T-cell (primary cell): ENCODE measurements at regions not wholly inside any gene's neighbourhood (a gene's known extent, or its start where the extent isn't known, plus 50 kb on each side); places are given as distances from the start of the nearest gene placed in this dataset.

ENCODE experiments used
- ATAC-seq, 4 experiments: fragments of 200-7000 bp in 3 of 4; fragments of 150-1000 bp in 1 of 4; cut with Tn5 transposase; replicated peaks in 1 of 4; 1 replicate in 3 of 4; 2 replicates in 1 of 4; pipeline ENCODE4 v1.10.0; 2021; ENCODE audit warnings: moderate library complexity in 3 of 4, mild to moderate bottlenecking in 2 of 4, moderate number of reproducible peaks in 1 of 4
- CTCF ChIA-PET, 2 donors: fragments of 300-600 bp; sonication (Branson Sonifier 250); formaldehyde crosslinking; loops; one replicate each; lab custom pipeline; 2022; ENCODE audit warnings: antibody characterized with exemption in 2 of 2; lab: Charles Lee
- POLR2A ChIA-PET, 2 donors: fragments of 300-600 bp; sonication (Branson Sonifier 250); formaldehyde crosslinking; loops; one replicate each; lab custom pipeline; 2022; ENCODE audit warnings: antibody characterized with exemption in 2 of 2; lab: Charles Lee
- DNase-seq, 35 experiments: peaks; one replicate each; pipeline versions ENCODE4 v3.0.0 to v3.0.0-alpha.2; 2013 to 2023
- H3K27ac ChIP-seq: one replicate; pipeline ENCODE4 v1.5.1; 2013; ENCODE audit warnings: low read length
- H3K27me3 ChIP-seq, 2 experiments: replicated peaks in 1 of 2; 1 replicate in 1 of 2; 2 replicates in 1 of 2; pipeline versions ENCODE4 v1.6.1 to v1.7.0; 2013; ENCODE audit warnings: low read length in 1 of 2, mixed read lengths in 1 of 2; ENCODE audit not compliant: control insufficient read depth in 2 of 2, insufficient read depth in 2 of 2; ENCODE audit errors: extremely low read depth in 1 of 2
- H3K36me3 ChIP-seq, 2 donors: 1 replicate in 1 of 2; 2 replicates in 1 of 2; pipeline versions ENCODE4 v1.6.1 to v1.7.0; 2013; ENCODE audit warnings: low read length in 1 of 2; ENCODE audit not compliant: control insufficient read depth in 2 of 2, insufficient read depth in 1 of 2; ENCODE audit errors: extremely low read depth in 1 of 2
- H3K4me1 ChIP-seq, 2 experiments: 1 replicate in 1 of 2; 2 replicates in 1 of 2; pipeline versions ENCODE4 v1.6.1 to v1.7.0; 2013; ENCODE audit warnings: low read length in 2 of 2, mixed read lengths in 1 of 2; ENCODE audit not compliant: insufficient read depth in 2 of 2, control insufficient read depth in 1 of 2; ENCODE audit errors: extremely low read depth in 1 of 2
- H3K4me3 ChIP-seq, 2 donors: 1 replicate in 1 of 2; 2 replicates in 1 of 2; pipeline versions ENCODE4 v1.5.1 to v1.7.0; 2013; ENCODE audit warnings: mild to moderate bottlenecking in 2 of 2, low read length in 1 of 2, moderate library complexity in 1 of 2; ENCODE audit not compliant: control insufficient read depth in 1 of 2; ENCODE audit errors: extremely low read depth in 1 of 2
- H3K9me3 ChIP-seq: 2 replicates; pipeline ENCODE4 v1.7.0; 2013
- H3K27ac Mint-ChIP-seq, 2 donors: one replicate each; pipeline ENCODE4 v1.8.0; 2020 to 2021; ENCODE audit warnings: mild to moderate bottlenecking in 2 of 2, mixed read lengths in 2 of 2
- H3K27me3 Mint-ChIP-seq, 2 donors: one replicate each; pipeline ENCODE4 v1.8.0; 2021 to 2022; ENCODE audit warnings: mixed read lengths in 2 of 2
- H3K36me3 Mint-ChIP-seq: one replicate; pipeline ENCODE4 v1.8.0; 2021; ENCODE audit warnings: mixed read lengths
- H3K4me1 Mint-ChIP-seq, 3 donors: one replicate each; pipeline ENCODE4 v1.8.0; 2020 to 2022; ENCODE audit warnings: mixed read lengths in 3 of 3, mild to moderate bottlenecking in 1 of 3
- H3K4me3 Mint-ChIP-seq, 3 donors: one replicate each; pipeline ENCODE4 v1.8.0; 2020 to 2022; ENCODE audit warnings: mild to moderate bottlenecking in 3 of 3, mixed read lengths in 3 of 3, moderate library complexity in 3 of 3
- H3K9me3 Mint-ChIP-seq, 3 donors: one replicate each; pipeline ENCODE4 v1.8.0; 2020 to 2022; ENCODE audit warnings: mixed read lengths in 3 of 3
- WGBS: methylation state at CpG from one replicate; pipeline ENCODE4 v1.1.5; 2013; ENCODE audit warnings: missing lambda C conversion rate; ENCODE audit not compliant: insufficient coverage; 5-methylcytosine and 5-hydroxymethylcytosine counted together

DNA sequence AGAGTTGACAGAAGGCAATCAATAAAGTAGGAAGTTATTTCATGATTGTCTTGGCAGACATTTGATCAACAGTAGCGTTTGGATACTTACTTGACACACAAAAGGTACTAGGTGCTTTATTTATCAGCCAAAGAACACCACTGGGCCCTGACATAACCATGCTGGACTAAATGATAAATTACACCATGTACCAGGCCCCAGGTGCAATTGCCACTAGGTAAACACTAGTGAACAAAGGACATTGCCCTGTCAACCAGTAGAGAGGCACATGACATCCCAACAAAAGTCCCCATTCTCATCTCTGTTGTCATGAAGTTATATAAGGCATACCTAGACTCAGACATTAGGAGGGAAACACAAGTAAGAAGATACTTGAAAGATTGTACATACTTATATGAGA, 747.2 kb downstream of the SATB2 start:
- H3K4me1 ChIP-seq: no peaks in the 10 kb centered on the region
- Mint-ChIP-seq H3K27me3 (no peaks in the 10 kb centered on the region), H3K9me3 (no peaks in the 10 kb centered on the region), H3K4me3 (no peak overlapping the region), H3K4me1 (no peaks in the 10 kb centered on the region), H3K36me3 (no peaks in the 10 kb centered on the region), H3K27ac (no peak overlapping the region)
- CTCF ChIA-PET: no interaction called here
- ATAC-seq (no peak), DNase-seq (no peak)
- WGBS: no CpG with 5 or more reads among the region's 1 CpG
- no peak overlapping the region for H3K27ac ChIP-seq
- no peak overlapping the region for H3K4me3 ChIP-seq
- H3K36me3 ChIP-seq: no peaks in the 10 kb centered on the region
- no peaks in the 10 kb centered on the region for H3K27me3 ChIP-seq
- no peaks in the 10 kb centered on the region for H3K9me3 ChIP-seq
- POLR2A ChIA-PET: no interaction called here

DNA sequence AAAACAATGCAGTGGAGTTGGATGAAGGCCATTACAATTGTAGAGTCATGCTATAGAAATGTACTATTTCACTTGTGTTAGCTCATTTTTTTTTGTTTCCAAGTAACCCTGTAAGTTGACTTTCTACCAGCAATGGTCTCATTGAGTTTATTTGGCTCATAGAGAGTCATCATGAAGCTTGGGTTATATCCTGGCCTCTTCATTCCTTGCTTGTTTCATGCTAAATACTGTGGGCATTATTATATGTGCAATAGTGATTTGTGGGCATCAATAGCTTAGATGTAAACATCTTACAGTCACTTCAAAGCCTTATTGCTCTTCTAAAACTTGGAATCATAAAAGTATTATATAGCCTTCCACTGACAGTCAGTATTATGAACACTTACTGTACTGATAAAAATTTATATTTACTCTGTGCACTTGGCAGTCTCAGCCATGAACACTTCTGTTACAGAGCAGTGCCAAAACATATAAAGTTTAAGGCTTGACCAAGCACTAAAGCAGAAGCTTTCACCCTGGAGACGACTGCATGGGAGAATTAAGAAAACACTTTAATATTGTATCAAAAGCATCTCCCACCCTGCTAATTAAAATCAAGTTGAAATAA, 751.2 kb downstream of the SATB2 start:
- Mint-ChIP-seq H3K27me3 (no peaks in the 10 kb centered on the region), H3K4me1 (no peaks in the 10 kb centered on the region), H3K9me3 (no peaks in the 10 kb centered on the region), H3K27ac (no peak overlapping the region), H3K36me3 (no peaks in the 10 kb centered on the region), H3K4me3 (no peak overlapping the region)
- H3K27ac ChIP-seq: no peak overlapping the region
- ATAC-seq (no peak), DNase-seq (no peak)
- POLR2A ChIA-PET: no interaction called here
- H3K9me3 ChIP-seq: no peaks in the 10 kb centered on the region
- WGBS: no CpG with 5 or more reads among the region's 1 CpG
- no peaks in the 10 kb centered on the region for H3K36me3 ChIP-seq
- CTCF ChIA-PET: no interaction called here
- no peak overlapping the region for H3K4me3 ChIP-seq
- H3K4me1 ChIP-seq: no peaks in the 10 kb centered on the region
- H3K27me3 ChIP-seq: no peaks in the 10 kb centered on the region

DNA sequence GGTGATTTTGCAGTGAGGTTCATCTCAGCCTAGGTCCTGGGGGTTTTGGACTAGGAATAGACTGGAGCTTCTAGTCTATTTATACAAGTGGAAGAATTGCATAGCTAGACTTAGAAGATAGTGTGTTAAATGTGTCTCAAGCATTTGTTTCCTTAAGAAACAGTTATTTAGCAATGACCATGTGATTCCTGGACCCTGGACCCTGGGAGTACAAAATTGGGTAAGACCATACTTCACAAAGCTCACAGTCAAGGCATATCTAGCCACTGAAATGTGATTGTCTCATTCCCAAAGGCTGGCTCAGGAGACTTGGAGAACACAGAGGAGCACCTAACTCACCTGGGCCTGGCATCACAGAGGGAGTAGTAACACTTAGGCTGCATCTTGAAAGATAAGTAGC, 754.5 kb downstream of the SATB2 start:
- H3K9me3 ChIP-seq: no peaks in the 10 kb centered on the region
- no peak overlapping the region for H3K27ac ChIP-seq
- no peaks in the 10 kb centered on the region for H3K9me3 Mint-ChIP-seq
- ChIA-PET CTCF (no interaction called here), POLR2A (no interaction called here)
- no peak overlapping the region for H3K4me3 Mint-ChIP-seq
- H3K36me3 ChIP-seq: no peaks in the 10 kb centered on the region
- no peak overlapping the region for H3K27ac Mint-ChIP-seq
- no peaks in the 10 kb centered on the region for H3K36me3 Mint-ChIP-seq
- H3K27me3 Mint-ChIP-seq: no peaks in the 10 kb centered on the region
- H3K4me1 Mint-ChIP-seq: no peaks in the 10 kb centered on the region
- no peak for DNase-seq
- H3K27me3 ChIP-seq: no peaks in the 10 kb centered on the region
- H3K4me3 ChIP-seq: no peak overlapping the region
- no peaks in the 10 kb centered on the region for H3K4me1 ChIP-seq
- ATAC-seq: no peak

DNA sequence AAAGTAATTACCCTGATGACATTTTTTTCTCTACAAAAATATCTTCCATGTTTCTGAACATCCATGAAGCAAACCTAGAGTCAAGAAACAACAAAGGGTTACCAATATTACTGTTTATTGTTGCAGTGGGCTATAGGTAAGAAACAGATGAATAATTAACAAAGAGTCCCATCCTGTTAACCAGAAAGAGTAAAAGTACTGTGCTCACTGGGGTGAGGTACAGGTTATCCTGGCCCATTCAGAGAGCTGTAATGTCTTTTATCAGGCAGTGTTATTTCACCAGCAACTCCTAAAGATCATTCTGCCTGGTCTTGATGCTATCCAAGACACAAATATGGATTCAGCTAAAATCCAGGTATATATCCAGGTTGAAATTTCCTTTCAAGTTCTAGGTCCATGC, 754.9 kb downstream of the SATB2 start:
- no peaks in the 10 kb centered on the region for H3K9me3 Mint-ChIP-seq
- H3K36me3 ChIP-seq: no peaks in the 10 kb centered on the region
- H3K27ac ChIP-seq: no peak overlapping the region
- no peaks in the 10 kb centered on the region for H3K27me3 Mint-ChIP-seq
- no peak overlapping the region for H3K4me3 ChIP-seq
- no peak for ATAC-seq
- H3K27ac Mint-ChIP-seq: no peak overlapping the region
- H3K36me3 Mint-ChIP-seq: no peaks in the 10 kb centered on the region
- H3K4me1 Mint-ChIP-seq: no peaks in the 10 kb centered on the region
- CTCF ChIA-PET: no interaction called here
- no peaks in the 10 kb centered on the region for H3K4me1 ChIP-seq
- no peaks in the 10 kb centered on the region for H3K9me3 ChIP-seq
- POLR2A ChIA-PET: no interaction called here
- DNase-seq: no peak
- H3K4me3 Mint-ChIP-seq: no peak overlapping the region
- no peaks in the 10 kb centered on the region for H3K27me3 ChIP-seq

DNA sequence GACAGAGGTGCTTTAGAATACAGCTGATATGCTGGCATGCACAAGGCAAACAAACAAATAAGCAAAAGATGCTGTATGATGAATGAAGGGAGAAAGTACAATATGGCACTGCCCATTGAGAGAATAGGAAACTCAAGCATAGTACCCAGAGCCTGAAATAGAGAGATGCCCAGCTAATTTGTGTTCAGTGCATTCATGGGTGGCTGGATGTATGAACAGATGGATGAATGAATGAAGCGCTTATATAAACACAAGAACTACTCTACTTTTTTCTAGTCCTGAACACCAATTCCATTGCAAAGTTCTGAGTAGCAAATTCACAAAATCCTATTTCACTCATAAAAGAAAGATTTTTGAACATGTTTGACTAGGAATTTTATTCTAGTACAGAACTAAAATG, 756.3 kb downstream of the SATB2 start:
- Mint-ChIP-seq H3K4me3 (no peak overlapping the region), H3K27me3 (no peaks in the 10 kb centered on the region), H3K9me3 (no peaks in the 10 kb centered on the region), H3K4me1 (no peaks in the 10 kb centered on the region), H3K36me3 (no peaks in the 10 kb centered on the region), H3K27ac (no peak overlapping the region)
- DNase-seq (no peak), ATAC-seq (no peak)
- H3K36me3 ChIP-seq: no peaks in the 10 kb centered on the region
- no peaks in the 10 kb centered on the region for H3K9me3 ChIP-seq
- no peaks in the 10 kb centered on the region for H3K27me3 ChIP-seq
- ChIA-PET POLR2A (no interaction called here), CTCF (no interaction called here)
- no peaks in the 10 kb centered on the region for H3K4me1 ChIP-seq
- no CpG with 5 or more reads among the region's 1 CpG for WGBS
- H3K4me3 ChIP-seq: no peak overlapping the region
- no peak overlapping the region for H3K27ac ChIP-seq

DNA sequence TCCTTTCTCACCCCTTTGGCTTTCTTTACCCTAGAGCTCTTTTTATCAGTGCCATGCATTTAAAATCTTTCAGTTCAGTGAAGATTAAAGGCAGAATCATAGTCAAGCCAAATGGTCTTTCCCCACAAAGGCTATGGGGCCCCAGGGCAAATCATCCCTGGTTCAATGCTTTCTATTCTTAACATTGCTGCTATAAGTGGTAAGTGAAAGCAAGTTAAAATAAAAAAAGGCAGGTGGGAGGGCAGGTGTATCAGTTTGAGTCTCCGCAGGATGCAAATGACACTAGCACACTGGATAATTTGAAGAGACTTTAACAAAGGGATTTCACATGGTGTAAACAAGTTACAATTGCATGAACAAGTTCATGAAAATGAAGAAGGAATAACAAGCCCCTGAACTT, 757.4 kb downstream of the SATB2 start:
- Histone ChIP-seq H3K4me1 (no peaks in the 10 kb centered on the region), H3K4me3 (no peak overlapping the region), H3K36me3 (no peaks in the 10 kb centered on the region), H3K27ac (no peak overlapping the region), H3K27me3 (no peaks in the 10 kb centered on the region), H3K9me3 (no peaks in the 10 kb centered on the region)
- Mint-ChIP-seq H3K27me3 (no peaks in the 10 kb centered on the region), H3K27ac (no peak overlapping the region), H3K9me3 (no peaks in the 10 kb centered on the region), H3K4me1 (no peaks in the 10 kb centered on the region), H3K4me3 (no peak overlapping the region), H3K36me3 (no peaks in the 10 kb centered on the region)
- WGBS: 100% methylated on average over 1 of the region's 1 CpG
- ChIA-PET CTCF (no interaction called here), POLR2A (no interaction called here)
- ATAC-seq (no peak), DNase-seq (no peak)

DNA sequence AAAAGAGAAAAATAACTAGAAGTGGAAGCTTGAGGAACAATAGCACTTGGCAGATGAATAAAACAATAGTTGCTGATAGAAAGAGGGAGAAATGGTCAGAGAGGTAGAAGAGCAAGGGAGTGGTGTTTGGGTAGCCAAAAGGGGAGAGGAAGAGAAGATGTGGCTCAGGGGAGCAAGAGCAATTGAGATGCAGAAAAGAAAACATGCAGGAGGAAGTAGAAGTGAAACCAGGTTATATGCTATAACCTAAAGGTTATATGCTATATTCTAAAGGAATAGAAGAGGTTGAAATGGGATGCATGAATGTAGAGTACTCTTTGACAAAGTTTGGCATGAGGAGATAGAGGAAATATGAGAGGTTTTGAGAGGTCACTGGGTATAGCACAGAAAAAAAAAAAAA, 759.5 kb downstream of the SATB2 start:
- CTCF ChIA-PET: no interaction called here
- no peak for ATAC-seq

More for the DNA sequence above, 759.5 kb downstream of the SATB2 start:
- H3K27me3 ChIP-seq: no peaks in the 10 kb centered on the region
- H3K9me3 ChIP-seq: no peaks in the 10 kb centered on the region
- no peak overlapping the region for H3K27ac ChIP-seq
- no peaks in the 10 kb centered on the region for H3K27me3 Mint-ChIP-seq
- no peaks in the 10 kb centered on the region for H3K36me3 Mint-ChIP-seq
- no peak overlapping the region for H3K4me3 Mint-ChIP-seq
- H3K4me1 ChIP-seq: no peaks in the 10 kb centered on the region
- no peak for DNase-seq
- H3K27ac Mint-ChIP-seq: no peak overlapping the region
- no peak overlapping the region for H3K4me3 ChIP-seq
- H3K36me3 ChIP-seq: no peaks in the 10 kb centered on the region
- no peaks in the 10 kb centered on the region for H3K4me1 Mint-ChIP-seq
- POLR2A ChIA-PET: no interaction called here
- no peaks in the 10 kb centered on the region for H3K9me3 Mint-ChIP-seq
